Panc1 (cell line): ENCODE measurements at regions not wholly inside any gene's neighbourhood (a gene's known extent, or its start where the extent isn't known, plus 50 kb on each side); places are given as distances from the start of the nearest gene placed in this dataset.

Source experiments
- POLR2AphosphoS5 ChIP-seq: IDR thresholded peaks from 2 replicates; pipeline ENCODE4 v1.6.1; 2012; ENCODE audit warnings: mild to moderate bottlenecking, low read depth, low read length, moderate library complexity
- REST ChIP-seq, 2 experiments: IDR thresholded peaks; 2 replicates each; pipeline ENCODE4 v1.6.1; 2011 to 2012; ENCODE audit warnings: low read depth in 2 of 2, control low read depth in 1 of 2, low read length in 1 of 2, mild to moderate bottlenecking in 1 of 2, moderate library complexity in 1 of 2; ENCODE audit not compliant: insufficient read depth in 1 of 2
- SIN3A ChIP-seq: IDR thresholded peaks from 2 replicates; pipeline ENCODE4 v1.6.1; 2012; ENCODE audit warnings: low read depth, mild to moderate bottlenecking, low read length, moderate library complexity, borderline replicate concordance; ENCODE audit not compliant: insufficient read depth
- TCF7L2 ChIP-seq: IDR thresholded peaks from 2 replicates; pipeline ENCODE4 v1.6.1; 2011; ENCODE audit warnings: mild to moderate bottlenecking, low read depth, low read length, inconsistent platforms
- TF ChIP-seq, protein P1 (sequence below): fragments of 450-650 bp; IDR thresholded peaks from 2 replicates; pipeline ENCODE4 v1.5.1; 2017; ENCODE audit warnings: mild to moderate bottlenecking

GRCh38 chr12:127125607-127126259 is 1141.2 kb upstream of the TMEM132C start:
- TF ChIP-seq, protein P1, sequence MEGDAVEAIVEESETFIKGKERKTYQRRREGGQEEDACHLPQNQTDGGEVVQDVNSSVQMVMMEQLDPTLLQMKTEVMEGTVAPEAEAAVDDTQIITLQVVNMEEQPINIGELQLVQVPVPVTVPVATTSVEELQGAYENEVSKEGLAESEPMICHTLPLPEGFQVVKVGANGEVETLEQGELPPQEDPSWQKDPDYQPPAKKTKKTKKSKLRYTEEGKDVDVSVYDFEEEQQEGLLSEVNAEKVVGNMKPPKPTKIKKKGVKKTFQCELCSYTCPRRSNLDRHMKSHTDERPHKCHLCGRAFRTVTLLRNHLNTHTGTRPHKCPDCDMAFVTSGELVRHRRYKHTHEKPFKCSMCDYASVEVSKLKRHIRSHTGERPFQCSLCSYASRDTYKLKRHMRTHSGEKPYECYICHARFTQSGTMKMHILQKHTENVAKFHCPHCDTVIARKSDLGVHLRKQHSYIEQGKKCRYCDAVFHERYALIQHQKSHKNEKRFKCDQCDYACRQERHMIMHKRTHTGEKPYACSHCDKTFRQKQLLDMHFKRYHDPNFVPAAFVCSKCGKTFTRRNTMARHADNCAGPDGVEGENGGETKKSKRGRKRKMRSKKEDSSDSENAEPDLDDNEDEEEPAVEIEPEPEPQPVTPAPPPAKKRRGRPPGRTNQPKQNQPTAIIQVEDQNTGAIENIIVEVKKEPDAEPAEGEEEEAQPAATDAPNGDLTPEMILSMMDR = no peak
- TF ChIP-seq POLR2AphosphoS5 = no peak
- no peak for TF ChIP-seq SIN3A
- TF ChIP-seq REST (IDR thresholded peaks at IDR 0.05; ENCODE audit: insufficient read depth in 1 of 2, low read depth in 2 of 2, low read length in 1 of 2) = no peak
- TF ChIP-seq TCF7L2 = no peak
